H4 (cell line): ENCODE measurements at regions not wholly inside any gene's neighbourhood (a gene's known extent, or its start where the extent isn't known, plus 50 kb on each side); places are given as distances from the start of the nearest gene placed in this dataset.
"Not testable (repeated sequence)": the region's sequence is repeated elsewhere in the genome, so short reads cannot be mapped to it uniquely, and the experiment has no call there.

Experiments used
- DNase-seq: peaks from one replicate; pipeline ENCODE4 v3.0.0-alpha.2; 2015; ENCODE audit warnings: low spot score

- no peak for DNase-seq
Measured at GRCh38 chr9:12993466-12993865, 218.6 kb downstream of the LURAP1L start.

- no peak for DNase-seq
Measured at GRCh38 chr9:12997009-12997408, 222.2 kb downstream of the LURAP1L start.

GRCh38 chr9:13001989-13002580, 227.3 kb downstream of the LURAP1L start:
- DNase-seq = no peak

- no peak for DNase-seq
Measured at GRCh38 chr9:13002740-13003139, 227.9 kb downstream of the LURAP1L start.

- no peak for DNase-seq
Measured at GRCh38 chr9:13009871-13010270, 235.1 kb downstream of the LURAP1L start.

- DNase-seq = peak; percentile 5
Measured at GRCh38 chr9:13013991-13014883, 239.4 kb downstream of the LURAP1L start.

- DNase-seq = no peak
Measured at GRCh38 chr9:13017260-13017659, 242.4 kb downstream of the LURAP1L start.

- no peak for DNase-seq
Measured at GRCh38 chr9:13020146-13021040, 245.6 kb downstream of the LURAP1L start.

- DNase-seq = no peak
Measured at GRCh38 chr9:13022756-13023155, 247.9 kb downstream of the LURAP1L start.

GRCh38 chr9:13023498-13023897, 248.7 kb downstream of the LURAP1L start:
- DNase-seq = no peak

GRCh38 chr9:13026956-13027355, 252.1 kb downstream of the LURAP1L start:
- no peak for DNase-seq

GRCh38 chr9:13027879-13028278, 251.6 kb downstream of the MPDZ start:
- no peak for DNase-seq

- DNase-seq = no peak
Measured at GRCh38 chr9:13032585-13032984, 246.9 kb downstream of the MPDZ start.

GRCh38 chr9:13033959-13034693, 245.4 kb downstream of the MPDZ start:
- peak; percentile 62 for DNase-seq

GRCh38 chr9:13034694-13035002, 244.8 kb downstream of the MPDZ start:
- DNase-seq = no peak

GRCh38 chr9:13035822-13036221, 243.7 kb downstream of the MPDZ start:
- no peak for DNase-seq

GRCh38 chr9:13037808-13038207, 241.7 kb downstream of the MPDZ start:
- not testable (repeated sequence) for DNase-seq

- DNase-seq = no peak
Measured at GRCh38 chr9:13047827-13048587, 231.5 kb downstream of the MPDZ start.

GRCh38 chr9:13049223-13049622, 230.3 kb downstream of the MPDZ start:
- no peak for DNase-seq

- DNase-seq = no peak
Measured at GRCh38 chr9:13053504-13053903, 226.0 kb downstream of the MPDZ start.

GRCh38 chr9:13054389-13054788, 225.1 kb downstream of the MPDZ start:
- DNase-seq = no peak
